ENCODE measurements at regions not wholly inside any gene's neighbourhood (a gene's known extent, or its start where the extent isn't known, plus 50 kb on each side); places are given as distances from the start of the nearest gene placed in this dataset.

DNA sequence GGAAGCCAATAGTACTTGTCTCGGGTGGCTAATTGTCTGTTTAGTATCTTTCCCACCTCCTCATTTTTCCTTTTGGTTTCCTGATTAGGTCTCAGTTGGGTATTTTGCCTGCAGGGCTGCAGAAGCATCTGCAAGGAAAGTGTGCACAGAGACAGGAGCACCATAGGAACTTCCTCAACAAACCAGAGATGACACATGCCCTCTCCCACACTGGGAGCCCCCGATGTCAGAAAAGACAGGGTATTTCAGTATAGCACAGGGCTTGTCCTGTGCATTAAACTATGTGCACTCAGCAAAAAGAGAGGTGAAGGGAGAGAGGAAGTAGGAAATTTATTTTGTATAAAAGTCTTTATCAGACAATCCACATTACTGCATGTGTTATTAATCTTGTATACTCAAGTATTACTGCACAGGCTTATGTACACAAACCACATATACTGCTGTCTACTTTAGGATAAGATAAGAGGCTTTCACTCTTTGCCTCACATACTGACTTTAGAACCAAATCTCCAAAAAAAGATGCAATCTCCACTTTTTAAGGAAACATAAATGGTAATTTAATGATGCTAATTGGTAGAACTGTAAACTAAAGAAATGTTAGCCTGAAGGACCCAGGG is 501.0 kb downstream of the FOXO1 start:
- no peak overlapping the region for H2AFZ ChIP-seq (ENCODE audit: control insufficient read depth, low read depth, low read length)
- intact Hi-C loops (cut with micrococcal nuclease; ENCODE audit: unreplicated experiment): no loop called here
- no peak for TF ChIP-seq WRNIP1 (IDR thresholded peaks at IDR 0.05; ENCODE audit: borderline replicate concordance, low read depth, low read length)
- TF ChIP-seq ZNF384 (IDR thresholded peaks at IDR 0.05; ENCODE audit: borderline replicate concordance, low read depth, low read length): no peak
- no peak for TF ChIP-seq ZNF274 (IDR thresholded peaks at IDR 0.05; ENCODE audit: insufficient read depth, insufficient read length)
- no peak for TF ChIP-seq CHD4 (IDR thresholded peaks at IDR 0.05)
- TF ChIP-seq CBX5 (IDR thresholded peaks at IDR 0.05; ENCODE audit: low read depth): no peak
- TF ChIP-seq, protein P1, sequence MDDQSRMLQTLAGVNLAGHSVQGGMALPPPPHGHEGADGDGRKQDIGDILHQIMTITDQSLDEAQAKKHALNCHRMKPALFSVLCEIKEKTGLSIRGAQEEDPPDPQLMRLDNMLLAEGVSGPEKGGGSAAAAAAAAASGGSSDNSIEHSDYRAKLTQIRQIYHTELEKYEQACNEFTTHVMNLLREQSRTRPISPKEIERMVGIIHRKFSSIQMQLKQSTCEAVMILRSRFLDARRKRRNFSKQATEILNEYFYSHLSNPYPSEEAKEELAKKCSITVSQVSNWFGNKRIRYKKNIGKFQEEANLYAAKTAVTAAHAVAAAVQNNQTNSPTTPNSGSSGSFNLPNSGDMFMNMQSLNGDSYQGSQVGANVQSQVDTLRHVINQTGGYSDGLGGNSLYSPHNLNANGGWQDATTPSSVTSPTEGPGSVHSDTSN (IDR thresholded peaks at IDR 0.05; ENCODE audit: insufficient replicate concordance, low read depth, low read length): no peak
- TF ChIP-seq NBN (IDR thresholded peaks at IDR 0.05): no peak
- TF ChIP-seq, protein P2, sequence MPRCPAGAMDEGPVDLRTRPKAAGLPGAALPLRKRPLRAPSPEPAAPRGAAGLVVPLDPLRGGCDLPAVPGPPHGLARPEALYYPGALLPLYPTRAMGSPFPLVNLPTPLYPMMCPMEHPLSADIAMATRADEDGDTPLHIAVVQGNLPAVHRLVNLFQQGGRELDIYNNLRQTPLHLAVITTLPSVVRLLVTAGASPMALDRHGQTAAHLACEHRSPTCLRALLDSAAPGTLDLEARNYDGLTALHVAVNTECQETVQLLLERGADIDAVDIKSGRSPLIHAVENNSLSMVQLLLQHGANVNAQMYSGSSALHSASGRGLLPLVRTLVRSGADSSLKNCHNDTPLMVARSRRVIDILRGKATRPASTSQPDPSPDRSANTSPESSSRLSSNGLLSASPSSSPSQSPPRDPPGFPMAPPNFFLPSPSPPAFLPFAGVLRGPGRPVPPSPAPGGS (IDR thresholded peaks at IDR 0.05; ENCODE audit: borderline replicate concordance, insufficient read depth, low read depth, low read length, poor library complexity, severe bottlenecking): no peak
- no peak for TF ChIP-seq NFXL1 (IDR thresholded peaks at IDR 0.05; ENCODE audit: borderline replicate concordance)
- no peak for TF ChIP-seq RUNX3 (IDR thresholded peaks at IDR 0.05; ENCODE audit: low read length)
- TF ChIP-seq, protein P3, sequence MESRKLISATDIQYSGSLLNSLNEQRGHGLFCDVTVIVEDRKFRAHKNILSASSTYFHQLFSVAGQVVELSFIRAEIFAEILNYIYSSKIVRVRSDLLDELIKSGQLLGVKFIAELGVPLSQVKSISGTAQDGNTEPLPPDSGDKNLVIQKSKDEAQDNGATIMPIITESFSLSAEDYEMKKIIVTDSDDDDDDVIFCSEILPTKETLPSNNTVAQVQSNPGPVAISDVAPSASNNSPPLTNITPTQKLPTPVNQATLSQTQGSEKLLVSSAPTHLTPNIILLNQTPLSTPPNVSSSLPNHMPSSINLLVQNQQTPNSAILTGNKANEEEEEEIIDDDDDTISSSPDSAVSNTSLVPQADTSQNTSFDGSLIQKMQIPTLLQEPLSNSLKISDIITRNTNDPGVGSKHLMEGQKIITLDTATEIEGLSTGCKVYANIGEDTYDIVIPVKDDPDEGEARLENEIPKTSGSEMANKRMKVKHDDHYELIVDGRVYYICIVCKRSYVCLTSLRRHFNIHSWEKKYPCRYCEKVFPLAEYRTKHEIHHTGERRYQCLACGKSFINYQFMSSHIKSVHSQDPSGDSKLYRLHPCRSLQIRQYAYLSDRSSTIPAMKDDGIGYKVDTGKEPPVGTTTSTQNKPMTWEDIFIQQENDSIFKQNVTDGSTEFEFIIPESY (IDR thresholded peaks at IDR 0.05): no peak
- TF ChIP-seq, protein P4, sequence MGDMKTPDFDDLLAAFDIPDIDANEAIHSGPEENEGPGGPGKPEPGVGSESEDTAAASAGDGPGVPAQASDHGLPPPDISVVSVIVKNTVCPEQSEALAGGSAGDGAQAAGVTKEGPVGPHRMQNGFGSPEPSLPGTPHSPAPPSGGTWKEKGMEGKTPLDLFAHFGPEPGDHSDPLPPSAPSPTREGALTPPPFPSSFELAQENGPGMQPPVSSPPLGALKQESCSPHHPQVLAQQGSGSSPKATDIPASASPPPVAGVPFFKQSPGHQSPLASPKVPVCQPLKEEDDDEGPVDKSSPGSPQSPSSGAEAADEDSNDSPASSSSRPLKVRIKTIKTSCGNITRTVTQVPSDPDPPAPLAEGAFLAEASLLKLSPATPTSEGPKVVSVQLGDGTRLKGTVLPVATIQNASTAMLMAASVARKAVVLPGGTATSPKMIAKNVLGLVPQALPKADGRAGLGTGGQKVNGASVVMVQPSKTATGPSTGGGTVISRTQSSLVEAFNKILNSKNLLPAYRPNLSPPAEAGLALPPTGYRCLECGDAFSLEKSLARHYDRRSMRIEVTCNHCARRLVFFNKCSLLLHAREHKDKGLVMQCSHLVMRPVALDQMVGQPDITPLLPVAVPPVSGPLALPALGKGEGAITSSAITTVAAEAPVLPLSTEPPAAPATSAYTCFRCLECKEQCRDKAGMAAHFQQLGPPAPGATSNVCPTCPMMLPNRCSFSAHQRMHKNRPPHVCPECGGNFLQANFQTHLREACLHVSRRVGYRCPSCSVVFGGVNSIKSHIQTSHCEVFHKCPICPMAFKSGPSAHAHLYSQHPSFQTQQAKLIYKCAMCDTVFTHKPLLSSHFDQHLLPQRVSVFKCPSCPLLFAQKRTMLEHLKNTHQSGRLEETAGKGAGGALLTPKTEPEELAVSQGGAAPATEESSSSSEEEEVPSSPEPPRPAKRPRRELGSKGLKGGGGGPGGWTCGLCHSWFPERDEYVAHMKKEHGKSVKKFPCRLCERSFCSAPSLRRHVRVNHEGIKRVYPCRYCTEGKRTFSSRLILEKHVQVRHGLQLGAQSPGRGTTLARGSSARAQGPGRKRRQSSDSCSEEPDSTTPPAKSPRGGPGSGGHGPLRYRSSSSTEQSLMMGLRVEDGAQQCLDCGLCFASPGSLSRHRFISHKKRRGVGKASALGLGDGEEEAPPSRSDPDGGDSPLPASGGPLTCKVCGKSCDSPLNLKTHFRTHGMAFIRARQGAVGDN (IDR thresholded peaks at IDR 0.05): no peak
- TF ChIP-seq STAT1 (conservative IDR thresholded peaks at IDR 0.05): no peak
- TF ChIP-seq MXI1 (IDR thresholded peaks at IDR 0.05; ENCODE audit: low read depth, low read length): no peak
- TF ChIP-seq NR2C2 (IDR thresholded peaks at IDR 0.05; ENCODE audit: borderline replicate concordance, control insufficient read depth, insufficient read length, low read depth): no peak
- no peak overlapping the region for H3K9ac ChIP-seq (ENCODE audit: control insufficient read depth, insufficient read depth, low read length)
- 29% methylated on average over 2 of the region's 2 CpGs for WGBS (ENCODE audit: insufficient coverage, insufficient replicate concordance, low lambda C conversion rate, missing lambda C conversion rate)
- H3K36me3 ChIP-seq (ENCODE audit: control insufficient read depth in 2 of 2, insufficient read depth in 2 of 2, low read length in 1 of 2): no peaks in the 10 kb centered on the region
- H3K4me2 ChIP-seq (ENCODE audit: control insufficient read depth, insufficient read depth): no peak overlapping the region
- SMC1A ChIA-PET (ENCODE audit: uncharacterized antibody, unreplicated experiment): interaction anchor here (3.4 kb wide), 1 partner anchor 96 kb away, joined by 12 read pairs; no protein-coding TSS in a partner anchor
- POLR2A ChIA-PET: no interaction called here
- in situ Hi-C loops (cut with MboI): no loop called here
- no peak overlapping the region for H3K27ac ChIP-seq (ENCODE audit: control insufficient read depth, insufficient read depth)
- H3K9me3 ChIP-seq (replicated peaks; ENCODE audit: control insufficient read depth, insufficient read depth, low read length): no peaks in the 10 kb centered on the region
- peaks cover 0 to 7% of the 10 kb centered on the region in 2 experiments; a peak in 2 of 4 replicates for H3K27me3 ChIP-seq (replicated peaks in 1 of 2; ENCODE audit: control insufficient read depth in 2 of 2, insufficient read depth in 2 of 2, low read length in 1 of 2)
- CTCF ChIA-PET: no interaction called here
- no TSS peak for BruUV-seq (replicated peaks)
- RAD21 ChIA-PET (ENCODE audit: unreplicated experiment): no interaction called here
- no peaks in the 10 kb centered on the region for H3K79me2 ChIP-seq (ENCODE audit: control insufficient read depth, insufficient read depth, low read length)
- FAIRE-seq (no peak), ATAC-seq (no peak), DNase-seq (ENCODE audit: low read depth, low spot score) (no peak)
- H3K4me1 ChIP-seq (ENCODE audit: control insufficient read depth, insufficient read depth, low read length): no peaks in the 10 kb centered on the region
- no peaks in the 10 kb centered on the region for H4K20me1 ChIP-seq (ENCODE audit: control insufficient read depth, insufficient read depth)
- no peak overlapping the region for H3K4me3 ChIP-seq
